ENCODE measurements at regions not wholly inside any gene's neighbourhood (a gene's known extent, or its start where the extent isn't known, plus 50 kb on each side); places are given as distances from the start of the nearest gene placed in this dataset.
"Not testable (repeated sequence)": the region's sequence is repeated elsewhere in the genome, so short reads cannot be mapped to it uniquely, and the experiment has no call there.

DNA sequence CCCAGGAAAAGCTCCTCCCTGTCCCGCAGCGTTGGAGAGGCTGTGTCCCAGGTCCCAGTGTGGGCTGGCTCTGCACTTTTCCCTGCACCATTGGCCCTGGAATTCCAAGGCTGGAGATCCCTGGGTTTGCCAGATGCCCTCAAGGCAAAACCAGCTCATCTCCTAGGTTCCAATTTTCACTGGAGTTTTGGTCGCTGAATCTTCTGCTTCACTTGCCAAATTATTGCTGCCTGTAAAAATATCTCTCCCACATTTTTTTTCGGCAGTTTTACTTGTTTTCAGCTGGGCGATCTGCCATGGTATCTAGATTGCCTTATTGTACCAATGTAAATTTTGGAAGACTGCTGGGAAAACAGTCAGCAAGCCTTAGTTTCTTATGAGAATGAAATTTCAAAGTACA lies 150.9 kb upstream of the ATP10A start:
- no peak overlapping the region for H3K4me3 Mint-ChIP-seq
- no peaks in the 10 kb centered on the region for H3K4me1 Mint-ChIP-seq
- peak overlapping the region in 1 of 2 donors; percentile 81 for H3K27ac Mint-ChIP-seq
- DNase-seq, result no peak
- ATAC-seq, result no peak
- H3K27me3 Mint-ChIP-seq, result peaks cover 11% of the 10 kb centered on the region
- H3K9me3 Mint-ChIP-seq, result no peaks in the 10 kb centered on the region

DNA sequence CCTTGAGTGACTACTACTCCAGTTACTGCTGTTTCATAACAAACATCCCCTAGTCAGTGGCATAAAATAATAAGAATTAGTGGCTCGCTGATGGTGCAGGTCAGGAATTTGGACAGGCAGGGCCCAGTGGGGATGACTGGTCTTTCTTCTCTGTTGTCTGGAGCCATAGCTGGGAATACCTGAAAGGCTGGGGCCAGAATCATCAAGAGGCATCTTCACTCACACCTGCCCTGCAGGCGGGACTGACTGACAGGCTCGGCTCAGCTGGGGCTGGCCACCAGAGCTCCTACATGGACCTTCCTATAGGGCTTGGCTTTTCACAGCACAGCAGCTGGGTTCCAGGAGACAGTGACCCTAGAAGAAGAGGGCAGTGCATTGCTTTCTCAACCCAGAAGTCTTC lies 148.8 kb upstream of the ATP10A start:
- ATAC-seq, result no peak
- Mint-ChIP-seq H3K27me3 (peaks cover 11% of the 10 kb centered on the region), H3K4me3 (no peak overlapping the region), H3K4me1 (no peaks in the 10 kb centered on the region), H3K9me3 (no peaks in the 10 kb centered on the region), H3K27ac (no peak overlapping the region)
- DNase-seq, result no peak

DNA sequence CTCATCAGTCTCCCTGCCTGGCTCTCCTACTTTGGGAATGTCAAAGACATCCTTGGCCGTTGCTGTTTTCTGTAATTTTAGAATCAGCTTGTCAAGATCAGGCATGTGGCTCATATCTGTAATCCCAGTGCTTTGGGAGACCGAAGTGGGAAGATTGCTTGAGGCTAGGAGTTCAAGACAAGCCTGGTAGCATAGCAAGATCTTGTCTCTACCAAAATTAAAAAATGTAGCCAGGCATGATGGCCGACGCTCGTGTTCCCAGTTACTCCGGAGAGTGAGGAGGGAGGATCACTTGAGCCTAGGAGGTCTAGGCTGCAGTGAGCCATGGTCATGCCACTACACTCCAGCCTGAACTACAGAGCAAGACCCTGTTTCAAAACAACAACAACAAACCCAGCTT lies 144.0 kb upstream of the ATP10A start:
- ATAC-seq (no peak), DNase-seq (no peak)
- Mint-ChIP-seq H3K4me1 (no peaks in the 10 kb centered on the region), H3K4me3 (no peak overlapping the region), H3K27ac (no peak overlapping the region), H3K27me3 (peaks cover 5% of the 10 kb centered on the region), H3K9me3 (no peaks in the 10 kb centered on the region)

DNA sequence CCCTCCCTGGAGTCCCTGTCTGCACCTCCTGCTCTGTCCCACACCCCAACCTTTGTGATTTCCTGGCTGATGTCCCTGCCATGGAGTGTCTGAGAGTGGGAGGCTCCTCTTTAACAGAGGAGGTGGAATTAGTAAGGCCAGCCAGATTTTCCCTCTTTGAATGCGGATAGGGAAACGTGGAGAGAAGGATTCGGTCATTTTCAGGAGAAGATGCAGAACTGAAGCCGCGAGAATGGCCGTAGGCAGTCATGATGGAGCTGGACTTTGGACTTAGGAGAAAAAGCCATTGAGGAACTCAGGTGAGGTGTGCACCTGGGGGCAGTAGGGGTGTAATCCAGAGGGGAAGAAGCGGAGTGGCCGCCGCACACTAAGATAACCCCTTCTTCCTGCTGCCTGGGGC lies 138.1 kb upstream of the ATP10A start:
- no peaks in the 10 kb centered on the region for H3K4me1 Mint-ChIP-seq
- no peak for DNase-seq

DNA sequence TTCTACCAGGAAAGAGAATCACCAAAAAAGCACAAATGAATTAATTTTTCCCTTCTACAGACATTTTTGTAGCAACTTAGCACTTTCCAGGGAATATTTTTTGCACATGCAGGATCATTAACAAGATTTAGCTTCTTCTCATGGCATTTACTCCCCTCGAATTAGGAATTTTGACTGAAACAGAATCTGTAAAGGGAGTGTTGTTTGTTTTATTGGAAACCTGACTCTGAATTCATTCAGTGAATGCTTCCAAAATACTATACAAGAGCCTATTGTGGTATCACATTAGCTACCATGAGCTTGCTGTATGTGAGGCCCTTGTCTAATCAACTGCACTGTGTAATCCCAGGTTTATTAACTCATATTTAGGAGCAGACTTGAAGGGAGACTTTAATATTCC lies 130.4 kb upstream of the ATP10A start:
- Mint-ChIP-seq H3K4me1 (no peaks in the 10 kb centered on the region), H3K9me3 (no peaks in the 10 kb centered on the region), H3K27ac (no peak overlapping the region), H3K4me3 (no peak overlapping the region), H3K27me3 (no peaks in the 10 kb centered on the region)
- ATAC-seq, result no peak
- no peak for DNase-seq

More for the DNA sequence above, 138.1 kb upstream of the ATP10A start:
- no peaks in the 10 kb centered on the region for H3K27me3 Mint-ChIP-seq
- no peak for ATAC-seq
- no peak overlapping the region for H3K27ac Mint-ChIP-seq
- peaks cover 0 to 7% of the 10 kb centered on the region in 2 donors for H3K9me3 Mint-ChIP-seq
- H3K4me3 Mint-ChIP-seq, result no peak overlapping the region

DNA sequence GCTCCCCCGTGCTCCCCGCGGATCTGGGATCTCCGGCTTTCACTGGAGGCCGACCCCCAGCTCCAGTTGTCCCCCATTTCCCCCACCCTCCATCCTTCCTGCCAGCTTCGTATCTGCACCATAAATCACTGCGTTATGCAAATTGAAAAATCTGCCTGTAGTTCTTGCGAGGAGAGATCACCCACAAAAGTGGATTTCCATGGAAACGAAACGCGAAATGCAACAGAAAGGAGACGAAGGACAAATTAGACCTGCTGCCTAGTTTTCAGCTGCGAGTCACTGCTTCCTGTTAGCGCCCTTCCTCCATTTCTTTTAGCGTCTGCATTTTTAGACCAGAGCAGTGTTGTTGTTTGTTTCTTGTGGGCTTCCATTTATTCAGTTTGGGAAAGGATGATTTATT lies 127.1 kb upstream of the ATP10A start:
- Mint-ChIP-seq H3K4me1 (no peaks in the 10 kb centered on the region), H3K27me3 (no peaks in the 10 kb centered on the region), H3K4me3 (no peak overlapping the region), H3K27ac (no peak overlapping the region), H3K9me3 (no peaks in the 10 kb centered on the region)
- ATAC-seq (no peak), DNase-seq (no peak)

DNA sequence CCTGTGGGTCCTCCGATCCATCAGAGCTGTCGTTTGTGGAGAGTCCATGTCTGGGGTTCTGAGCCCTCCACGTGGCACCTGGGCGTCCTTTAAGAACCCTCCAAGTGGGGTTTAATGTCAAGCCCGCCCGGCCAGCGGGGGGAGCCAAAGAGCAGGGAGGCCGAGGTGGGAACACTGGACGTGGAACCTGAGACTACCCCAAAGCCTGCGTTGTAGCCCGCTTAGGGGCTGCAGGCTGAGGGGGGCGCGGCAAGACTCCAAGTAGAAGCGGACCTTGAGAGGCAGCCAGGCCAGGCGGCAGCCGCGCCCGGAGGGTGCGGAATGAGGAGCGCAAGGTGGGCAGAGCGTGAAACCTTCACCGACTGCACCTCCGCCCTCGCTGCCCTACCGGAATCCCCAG lies 126.2 kb upstream of the ATP10A start:
- H3K27me3 Mint-ChIP-seq, result peaks cover 1% of the 10 kb centered on the region
- DNase-seq (no peak), ATAC-seq (no peak)
- no peak overlapping the region for H3K4me3 Mint-ChIP-seq
- H3K4me1 Mint-ChIP-seq, result no peaks in the 10 kb centered on the region
- no peaks in the 10 kb centered on the region for H3K9me3 Mint-ChIP-seq
- H3K27ac Mint-ChIP-seq, result no peak overlapping the region

DNA sequence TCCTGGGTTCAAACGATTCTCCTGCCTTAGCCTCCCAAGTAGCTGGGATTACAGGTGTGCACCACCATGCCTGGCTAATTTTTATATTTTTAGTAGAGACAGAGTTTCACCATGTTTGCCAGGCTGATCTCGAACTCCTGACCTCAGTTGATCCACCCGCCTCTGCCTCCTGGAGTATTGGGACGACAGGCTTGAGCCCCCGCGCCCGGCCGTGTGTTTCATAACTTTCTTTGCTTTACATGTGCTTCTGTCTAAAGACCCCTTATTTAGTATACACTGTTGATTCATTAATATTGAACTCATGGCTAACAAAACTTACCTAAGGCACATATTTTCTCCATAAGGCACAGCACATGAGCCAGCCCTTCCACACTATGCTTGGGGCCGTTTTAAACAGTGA lies 125.6 kb upstream of the ATP10A start:
- ATAC-seq, H3K9me3 Mint-ChIP-seq, H3K27ac Mint-ChIP-seq, H3K4me3 Mint-ChIP-seq, H3K27me3 Mint-ChIP-seq, H3K4me1 Mint-ChIP-seq, DNase-seq: not testable (repeated sequence)

DNA sequence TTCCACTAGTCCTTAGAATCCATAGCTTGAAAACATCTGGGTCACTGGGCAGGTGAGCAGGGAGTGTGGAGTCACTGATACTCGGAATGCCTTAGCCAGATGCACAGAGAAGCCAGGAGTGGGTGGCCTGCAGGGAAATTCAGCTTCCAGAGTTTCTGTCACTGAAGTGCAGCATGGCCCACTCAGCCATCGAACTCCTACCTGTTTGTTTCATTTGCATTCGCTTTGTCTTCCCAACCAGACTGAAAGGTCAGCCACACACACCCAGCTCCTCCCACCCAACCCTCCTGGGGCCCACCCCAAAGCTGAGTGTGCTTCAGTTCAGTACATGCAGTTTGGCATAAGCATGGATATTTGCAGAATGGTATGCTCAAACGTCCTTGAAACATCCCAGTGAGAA lies 124.5 kb upstream of the ATP10A start:
- H3K9me3 Mint-ChIP-seq, result no peaks in the 10 kb centered on the region
- peaks cover 9% of the 10 kb centered on the region for H3K27me3 Mint-ChIP-seq
- DNase-seq (no peak), ATAC-seq (no peak)
- no peaks in the 10 kb centered on the region for H3K4me1 Mint-ChIP-seq
- H3K27ac Mint-ChIP-seq, result no peak overlapping the region
- H3K4me3 Mint-ChIP-seq, result no peak overlapping the region

DNA sequence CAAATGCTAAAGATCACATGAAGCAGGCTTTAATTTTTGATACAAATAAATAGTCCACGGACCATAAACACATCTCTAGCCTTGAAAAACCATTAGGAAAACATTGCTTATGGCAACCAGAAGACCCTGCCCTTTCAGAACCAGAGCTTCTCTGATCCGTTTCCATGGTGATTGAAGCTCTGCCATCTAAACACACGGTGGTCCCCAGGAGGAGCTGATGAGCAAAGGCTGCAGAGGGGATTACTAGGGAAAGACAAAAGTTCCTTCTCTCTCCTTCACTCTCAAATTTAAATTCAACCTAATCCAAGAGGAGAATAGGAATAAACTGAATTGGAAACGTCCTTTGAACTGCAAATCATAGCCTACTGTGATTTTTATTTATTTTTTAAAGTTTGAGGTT lies 122.0 kb upstream of the ATP10A start:
- Mint-ChIP-seq H3K4me1 (no peaks in the 10 kb centered on the region), H3K4me3 (no peak overlapping the region), H3K9me3 (no peaks in the 10 kb centered on the region), H3K27ac (no peak overlapping the region), H3K27me3 (peaks cover 9% of the 10 kb centered on the region)
- ATAC-seq (no peak), DNase-seq (no peak)

DNA sequence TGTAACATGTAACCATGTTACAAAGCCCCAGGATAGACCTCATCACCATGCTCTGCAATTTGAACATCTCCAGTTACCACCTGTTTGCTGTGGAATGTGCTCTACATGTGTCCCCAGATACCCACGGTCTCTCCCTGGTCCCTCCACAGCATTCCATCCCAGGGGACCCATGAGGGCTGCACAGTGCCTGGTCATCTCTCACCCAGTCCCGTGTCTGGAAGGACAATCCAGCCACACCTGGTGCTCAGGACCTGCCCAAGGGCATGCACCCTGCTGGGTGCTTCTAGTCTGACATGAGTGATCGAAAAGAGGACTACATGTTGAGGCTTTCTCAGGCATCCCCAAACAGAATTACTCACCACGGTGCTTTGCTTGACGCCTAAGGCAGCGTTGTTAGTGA lies 119.6 kb upstream of the ATP10A start:
- Mint-ChIP-seq H3K4me3 (no peak overlapping the region), H3K27me3 (peaks cover 9% of the 10 kb centered on the region), H3K4me1 (no peaks in the 10 kb centered on the region), H3K9me3 (no peaks in the 10 kb centered on the region), H3K27ac (no peak overlapping the region)
- no peak for DNase-seq
- no peak for ATAC-seq

DNA sequence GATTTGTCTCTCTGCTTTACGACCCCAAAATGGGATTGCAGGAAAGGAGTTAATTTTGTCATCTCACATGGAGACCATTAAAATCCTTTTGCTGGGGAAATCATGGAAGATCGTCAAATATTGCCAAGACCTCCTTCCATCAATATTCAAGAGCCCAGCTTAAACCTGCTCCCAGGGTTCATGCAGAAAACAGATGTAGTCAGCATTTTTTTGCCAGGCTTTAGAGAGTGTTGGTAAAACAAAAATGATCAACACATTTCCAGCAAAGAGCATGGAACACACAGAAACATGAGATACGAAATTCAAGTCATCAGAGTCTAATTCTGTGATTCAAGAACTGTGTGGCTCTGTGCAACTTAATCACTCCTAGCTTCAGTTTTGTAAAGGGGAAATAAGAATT lies 118.0 kb upstream of the ATP10A start:
- DNase-seq (no peak), ATAC-seq (no peak)
- H3K27ac Mint-ChIP-seq, result no peak overlapping the region
- H3K9me3 Mint-ChIP-seq, result no peaks in the 10 kb centered on the region
- H3K4me1 Mint-ChIP-seq, result no peaks in the 10 kb centered on the region
- H3K4me3 Mint-ChIP-seq, result no peak overlapping the region
- H3K27me3 Mint-ChIP-seq, result peaks cover 9% of the 10 kb centered on the region

DNA sequence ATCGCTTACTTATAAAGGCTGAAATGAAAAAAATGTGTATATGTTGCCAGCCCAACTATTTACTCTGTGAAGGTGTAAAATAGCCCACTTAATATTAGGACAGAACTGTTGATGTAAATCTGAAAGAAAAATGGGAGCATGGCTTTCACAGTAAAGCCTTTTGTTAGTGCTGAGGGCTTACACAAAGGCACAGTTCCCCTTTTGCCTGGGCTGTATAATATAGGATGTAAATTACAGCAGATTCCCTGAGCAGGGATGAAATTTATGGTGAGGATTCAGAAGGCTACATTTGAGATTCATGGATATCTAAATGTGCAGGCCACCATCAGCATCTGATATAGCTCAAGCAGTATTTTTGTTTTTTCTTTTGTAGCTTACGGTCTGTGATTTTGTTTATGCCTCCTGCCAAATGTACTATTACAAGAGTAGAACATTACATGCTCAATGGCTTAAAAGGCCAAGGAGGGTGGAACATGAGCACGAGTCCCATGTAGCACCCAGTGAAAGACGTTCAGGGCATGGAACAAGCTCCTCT lies 109.1 kb upstream of the ATP10A start:
- ATAC-seq, result no peak
- H3K27ac Mint-ChIP-seq, result no peak overlapping the region

DNA sequence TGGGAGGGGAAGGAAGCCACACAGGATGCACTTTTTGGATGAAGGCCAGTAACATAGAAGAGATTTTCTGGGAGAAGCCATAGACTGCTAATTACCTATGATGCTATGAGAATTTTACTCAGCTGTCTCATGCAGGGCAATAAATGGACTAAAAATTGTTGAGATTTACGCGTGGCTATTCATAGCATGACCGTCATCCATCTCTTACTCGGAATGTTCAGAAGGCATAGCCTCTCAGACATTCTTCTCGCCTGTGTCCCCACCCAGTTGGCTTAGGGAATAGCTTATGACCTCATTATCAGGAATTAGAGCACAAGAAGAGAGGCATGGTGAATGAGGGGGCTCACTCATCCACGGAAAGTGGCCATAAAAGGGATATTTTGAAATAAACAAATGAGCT lies 107.9 kb upstream of the ATP10A start:
- no peak for DNase-seq
- Mint-ChIP-seq H3K27me3 (peaks cover 9% of the 10 kb centered on the region), H3K4me1 (no peaks in the 10 kb centered on the region), H3K4me3 (no peak overlapping the region), H3K27ac (no peak overlapping the region), H3K9me3 (no peaks in the 10 kb centered on the region)
- no peak for ATAC-seq

More for the DNA sequence above, 109.1 kb upstream of the ATP10A start:
- no peak for DNase-seq
- H3K9me3 Mint-ChIP-seq, result no peaks in the 10 kb centered on the region
- H3K4me1 Mint-ChIP-seq, result no peaks in the 10 kb centered on the region
- peaks cover 9% of the 10 kb centered on the region for H3K27me3 Mint-ChIP-seq
- no peak overlapping the region for H3K4me3 Mint-ChIP-seq

DNA sequence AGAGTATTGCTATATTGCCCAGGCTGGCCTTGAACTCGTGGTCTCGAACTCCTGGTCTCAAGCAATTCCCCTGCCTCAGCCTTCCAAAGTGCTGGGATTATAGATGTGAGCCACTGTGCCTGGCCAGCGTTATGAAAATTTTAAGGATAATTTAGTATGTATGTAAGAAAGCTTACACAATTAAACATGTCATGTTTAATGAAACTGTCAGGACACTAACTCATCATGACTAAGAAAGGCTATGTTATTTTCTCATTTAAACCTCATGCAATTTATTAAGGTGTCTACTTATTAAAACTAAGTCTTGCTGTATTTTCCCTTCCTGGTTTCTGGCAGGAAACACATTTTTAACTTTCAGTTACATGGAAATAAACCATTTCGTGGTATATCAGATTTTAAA lies 106.8 kb upstream of the ATP10A start:
- Mint-ChIP-seq H3K27me3 (peaks cover 9% of the 10 kb centered on the region), H3K4me3 (no peak overlapping the region), H3K4me1 (no peaks in the 10 kb centered on the region), H3K9me3 (no peaks in the 10 kb centered on the region), H3K27ac (no peak overlapping the region)
- DNase-seq, result no peak
- no peak for ATAC-seq

DNA sequence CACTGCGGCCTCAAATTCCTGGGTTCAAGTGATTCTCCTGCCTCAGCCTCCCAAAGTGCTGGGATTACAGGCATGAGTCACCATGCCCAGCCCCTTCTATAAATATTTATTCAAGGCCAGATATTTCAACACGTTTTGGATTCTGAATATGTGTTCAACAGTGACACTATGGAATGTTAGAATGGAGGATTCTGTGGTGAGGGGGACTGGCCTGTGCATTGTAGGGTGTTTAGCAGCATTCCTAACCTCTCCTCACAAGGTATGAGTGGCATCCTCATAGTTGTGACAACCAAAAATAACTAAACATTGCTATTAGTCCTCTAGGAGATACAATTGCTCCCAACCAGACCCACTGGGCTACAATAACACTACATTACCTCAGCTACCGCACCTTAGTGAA lies 104.0 kb upstream of the ATP10A start:
- no peak for ATAC-seq
- no peaks in the 10 kb centered on the region for H3K9me3 Mint-ChIP-seq
- H3K4me3 Mint-ChIP-seq, result no peak overlapping the region
- H3K27me3 Mint-ChIP-seq, result peaks cover 9% of the 10 kb centered on the region
- DNase-seq, result no peak
- no peak overlapping the region for H3K27ac Mint-ChIP-seq
- no peaks in the 10 kb centered on the region for H3K4me1 Mint-ChIP-seq

DNA sequence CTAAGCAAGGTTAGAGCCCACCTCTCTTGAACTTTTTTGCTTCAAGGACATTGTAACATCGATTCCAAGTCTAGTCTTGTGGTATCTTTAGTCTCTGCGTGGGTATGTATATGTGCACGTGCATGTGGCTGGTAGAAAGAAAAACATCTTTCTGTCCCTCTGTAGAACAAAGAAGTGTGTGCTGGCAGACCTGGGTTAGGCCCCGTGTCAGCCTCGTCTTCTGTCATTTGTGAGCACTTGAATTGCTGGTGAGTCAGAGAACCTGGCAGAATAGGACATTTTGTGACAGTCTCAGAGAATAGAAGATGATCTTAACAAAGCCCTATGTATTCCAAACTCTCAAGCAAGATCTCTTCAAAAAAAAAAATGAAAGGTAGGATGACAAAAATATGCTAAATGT lies 102.2 kb upstream of the ATP10A start:
- Mint-ChIP-seq H3K27me3 (peaks cover 9% of the 10 kb centered on the region), H3K27ac (no peak overlapping the region), H3K4me3 (no peak overlapping the region), H3K9me3 (no peaks in the 10 kb centered on the region), H3K4me1 (no peaks in the 10 kb centered on the region)
- DNase-seq (no peak), ATAC-seq (no peak)
